ENCODE measurements at regions not wholly inside any gene's neighbourhood (a gene's known extent, or its start where the extent isn't known, plus 50 kb on each side); places are given as distances from the start of the nearest gene placed in this dataset.

GRCh38 chr5:110219769-110220168 is 506.7 kb downstream of the TMEM232 start:
- Histone ChIP-seq H3K4me3 (ENCODE audit: low read depth, low read length) (no peak overlapping the region), H3K27me3 (ENCODE audit: control insufficient read depth, insufficient read depth, low read length) (no peaks in the 10 kb centered on the region), H3K36me3 (ENCODE audit: control insufficient read depth, insufficient read depth, low read length) (no peaks in the 10 kb centered on the region)
- TF ChIP-seq, protein P1, sequence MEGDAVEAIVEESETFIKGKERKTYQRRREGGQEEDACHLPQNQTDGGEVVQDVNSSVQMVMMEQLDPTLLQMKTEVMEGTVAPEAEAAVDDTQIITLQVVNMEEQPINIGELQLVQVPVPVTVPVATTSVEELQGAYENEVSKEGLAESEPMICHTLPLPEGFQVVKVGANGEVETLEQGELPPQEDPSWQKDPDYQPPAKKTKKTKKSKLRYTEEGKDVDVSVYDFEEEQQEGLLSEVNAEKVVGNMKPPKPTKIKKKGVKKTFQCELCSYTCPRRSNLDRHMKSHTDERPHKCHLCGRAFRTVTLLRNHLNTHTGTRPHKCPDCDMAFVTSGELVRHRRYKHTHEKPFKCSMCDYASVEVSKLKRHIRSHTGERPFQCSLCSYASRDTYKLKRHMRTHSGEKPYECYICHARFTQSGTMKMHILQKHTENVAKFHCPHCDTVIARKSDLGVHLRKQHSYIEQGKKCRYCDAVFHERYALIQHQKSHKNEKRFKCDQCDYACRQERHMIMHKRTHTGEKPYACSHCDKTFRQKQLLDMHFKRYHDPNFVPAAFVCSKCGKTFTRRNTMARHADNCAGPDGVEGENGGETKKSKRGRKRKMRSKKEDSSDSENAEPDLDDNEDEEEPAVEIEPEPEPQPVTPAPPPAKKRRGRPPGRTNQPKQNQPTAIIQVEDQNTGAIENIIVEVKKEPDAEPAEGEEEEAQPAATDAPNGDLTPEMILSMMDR (IDR thresholded peaks at IDR 0.05; ENCODE audit: insufficient read depth, low read depth, low read length) = no peak
- CTCF ChIA-PET = no interaction called here
- DNase-seq (ENCODE audit: low read depth) = no peak
- POLR2A ChIA-PET = no interaction called here

GRCh38 chr5:110221036-110221435 is 505.4 kb downstream of the TMEM232 start:
- ChIA-PET POLR2A (no interaction called here), CTCF (interaction anchor here (1.1 kb wide), 1 partner anchor 38 kb away, joined by 3 read pairs; no protein-coding TSS in a partner anchor)
- Histone ChIP-seq H3K36me3 (ENCODE audit: control insufficient read depth, insufficient read depth, low read length) (no peaks in the 10 kb centered on the region), H3K27me3 (ENCODE audit: control insufficient read depth, insufficient read depth, low read length) (no peaks in the 10 kb centered on the region), H3K4me3 (ENCODE audit: low read depth, low read length) (no peak overlapping the region)
- no peak for DNase-seq (ENCODE audit: low read depth)
- TF ChIP-seq, protein P1 (IDR thresholded peaks at IDR 0.05; ENCODE audit: insufficient read depth, low read depth, low read length) = no peak

DNA sequence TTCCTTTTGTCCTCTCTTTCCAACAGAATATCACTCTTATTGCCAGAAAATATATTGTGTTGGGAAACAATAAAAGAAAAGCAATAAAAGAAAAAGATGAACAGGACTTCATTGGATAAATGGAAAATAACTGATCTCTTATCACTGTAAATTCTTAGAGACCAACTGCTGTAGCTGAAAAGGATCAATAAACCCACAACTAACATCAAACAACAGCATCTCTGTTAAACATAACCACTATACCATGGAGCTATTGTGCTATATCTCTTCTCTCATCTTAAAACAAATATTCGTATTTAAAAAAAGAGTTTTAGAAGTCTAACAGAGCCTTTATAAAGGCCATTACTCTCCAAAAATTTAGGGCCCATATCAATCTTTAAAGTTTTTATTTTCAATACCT is 502.4 kb downstream of the TMEM232 start:
- CTCF ChIA-PET = no interaction called here
- no peaks in the 10 kb centered on the region for H3K27me3 ChIP-seq (ENCODE audit: control insufficient read depth, insufficient read depth, low read length)
- no peaks in the 10 kb centered on the region for H3K36me3 ChIP-seq (ENCODE audit: control insufficient read depth, insufficient read depth, low read length)
- POLR2A ChIA-PET = no interaction called here
- TF ChIP-seq, protein P1 (IDR thresholded peaks at IDR 0.05; ENCODE audit: insufficient read depth, low read depth, low read length) = no peak
- H3K4me3 ChIP-seq (ENCODE audit: low read depth, low read length) = no peak overlapping the region
- DNase-seq (ENCODE audit: low read depth) = no peak

- DNase-seq (ENCODE audit: low read depth) = no peak
- Histone ChIP-seq H3K4me3 (ENCODE audit: low read depth, low read length) (no peak overlapping the region), H3K36me3 (ENCODE audit: control insufficient read depth, insufficient read depth, low read length) (no peaks in the 10 kb centered on the region), H3K27me3 (ENCODE audit: control insufficient read depth, insufficient read depth, low read length) (no peaks in the 10 kb centered on the region)
- ChIA-PET CTCF (no interaction called here), POLR2A (no interaction called here)
- TF ChIP-seq, protein P1 (IDR thresholded peaks at IDR 0.05; ENCODE audit: insufficient read depth, low read depth, low read length) = no peak
Measured at GRCh38 chr5:110225949-110226348, 500.5 kb downstream of the TMEM232 start.

DNA sequence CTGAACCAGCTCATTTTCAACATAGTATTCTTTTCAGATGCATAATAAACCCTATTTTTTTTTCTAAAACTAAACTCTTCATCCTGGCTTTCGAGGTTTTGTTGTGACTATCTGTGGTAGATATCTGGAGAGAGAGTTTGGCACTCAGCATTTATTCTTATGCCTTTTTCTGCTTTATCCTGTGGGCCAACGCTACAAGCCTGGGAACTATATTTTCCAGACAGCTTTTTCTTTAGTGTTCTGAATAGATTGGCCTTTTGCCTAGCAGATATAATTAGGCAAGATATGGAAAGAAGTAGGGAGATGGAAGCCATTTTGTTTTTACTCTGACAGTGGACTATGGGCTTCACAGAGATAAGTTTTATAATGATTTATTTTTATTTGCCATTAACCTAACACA is 486.7 kb downstream of the TMEM232 start:
- Histone ChIP-seq H3K36me3 (ENCODE audit: control insufficient read depth, insufficient read depth, low read length) (no peaks in the 10 kb centered on the region), H3K4me3 (ENCODE audit: low read depth, low read length) (no peak overlapping the region), H3K27me3 (ENCODE audit: control insufficient read depth, insufficient read depth, low read length) (no peaks in the 10 kb centered on the region)
- no peak for DNase-seq (ENCODE audit: low read depth)
- TF ChIP-seq, protein P1 (IDR thresholded peaks at IDR 0.05; ENCODE audit: insufficient read depth, low read depth, low read length) = no peak
- POLR2A ChIA-PET = no interaction called here
- CTCF ChIA-PET = no interaction called here
